GM12878 (cell line): ENCODE measurements at regions not wholly inside any gene's neighbourhood (a gene's known extent, or its start where the extent isn't known, plus 50 kb on each side); places are given as distances from the start of the nearest gene placed in this dataset.

Source experiments
- ATAC-seq: fragments of 200-7000 bp; cut with Tn5 transposase; 3 replicates; pipeline ENCODE4 v1.9.1; 2020; ENCODE audit warnings: mild to moderate bottlenecking, moderate library complexity
- BruUV-seq: library from RNA; stranded (reverse); fragments of 400-500 nt; replicated peaks from 2 replicates; lab custom pipeline; 2021; lab: Mats Ljungman, UMichigan
- CTCF ChIA-PET: fragments of 300-600 bp; sonication (Branson Sonifier 250); formaldehyde crosslinking; extraction: SDS; loops from one replicate; lab custom pipeline; 2021; ENCODE audit warnings: inconsistent platforms; lab: Yijun Ruan, JAX
- POLR2A ChIA-PET: fragments of 350-600 bp; formaldehyde crosslinking; extraction: SDS; loops from one replicate; lab custom pipeline; 2021; ENCODE audit warnings: inconsistent platforms; lab: Charles Lee
- RAD21 ChIA-PET: fragments of 300-600 bp; sonication (Branson Sonifier 250); formaldehyde crosslinking; loops from one replicate; lab custom pipeline; 2023; ENCODE audit warnings: antibody characterized with exemption; ENCODE audit not compliant: unreplicated experiment; lab: Charles Lee
- SMC1A ChIA-PET: fragments of 300-600 bp; sonication (Branson Sonifier 250); formaldehyde crosslinking; loops from one replicate; lab custom pipeline; 2023; ENCODE audit not compliant: unreplicated experiment, uncharacterized antibody; lab: Charles Lee
- DNase-seq: peaks from one replicate; pipeline ENCODE4 v3.0.0-alpha.2; 2011; ENCODE audit warnings: low read depth, low spot score
- FAIRE-seq: peaks from 3 replicates; lab custom pipeline; 2011; peaks lifted over from hg19 to GRCh38; lab: Jason Lieb, UNC
- H2AFZ ChIP-seq: 2 replicates; pipeline ENCODE4 v1.6.0; 2011; ENCODE audit warnings: low read depth, low read length, control low read depth; ENCODE audit not compliant: control insufficient read depth
- H3K27ac ChIP-seq: 2 replicates; pipeline ENCODE4 v1.5.1; 2011; ENCODE audit warnings: control low read depth; ENCODE audit not compliant: control insufficient read depth, insufficient read depth
- H3K27me3 ChIP-seq, 2 experiments: replicated peaks in 1 of 2; 2 replicates each; pipeline versions ENCODE4 v1.6.0 to v1.6.1; 2011; ENCODE audit warnings: low read length in 1 of 2; ENCODE audit not compliant: control insufficient read depth in 2 of 2, insufficient read depth in 2 of 2
- H3K36me3 ChIP-seq, 2 experiments: 2 replicates each; pipeline ENCODE4 v1.5.1; 2011; ENCODE audit warnings: low read length in 1 of 2; ENCODE audit not compliant: control insufficient read depth in 2 of 2, insufficient read depth in 2 of 2
- H3K4me1 ChIP-seq: 2 replicates; pipeline ENCODE4 v1.6.1; 2011; ENCODE audit warnings: mild to moderate bottlenecking, low read length, moderate library complexity, mixed read lengths; ENCODE audit not compliant: control insufficient read depth, insufficient read depth
- H3K4me2 ChIP-seq: 2 replicates; pipeline ENCODE4 v1.6.0; 2011; ENCODE audit warnings: control low read depth; ENCODE audit not compliant: control insufficient read depth, insufficient read depth
- H3K4me3 ChIP-seq: fragments of 200-600 bp; sonication (generic); 2 replicates; pipeline ENCODE4 v1.5.1; 2016
- H3K79me2 ChIP-seq: 2 replicates; pipeline ENCODE4 v1.6.0; 2011; ENCODE audit warnings: low read length; ENCODE audit not compliant: control insufficient read depth, insufficient read depth
- H3K9ac ChIP-seq: 2 replicates; pipeline ENCODE4 v1.8.0; 2011; ENCODE audit warnings: low read length, control low read depth, mixed read lengths; ENCODE audit not compliant: control insufficient read depth, insufficient read depth
- H3K9me3 ChIP-seq: replicated peaks from 3 replicates; pipeline ENCODE4 v1.5.1; 2011; ENCODE audit warnings: mild to moderate bottlenecking, low read length; ENCODE audit not compliant: control insufficient read depth, insufficient read depth
- H4K20me1 ChIP-seq: 2 replicates; pipeline ENCODE4 v1.6.0; 2011; ENCODE audit not compliant: control insufficient read depth, insufficient read depth
- CREB1 ChIP-seq: IDR thresholded peaks from 2 replicates; pipeline ENCODE4 v1.6.1; 2012; ENCODE audit warnings: low read depth, mild to moderate bottlenecking, inconsistent platforms
- CREM ChIP-seq: IDR thresholded peaks from 2 replicates; pipeline ENCODE4 v1.6.1; 2014; ENCODE audit warnings: antibody characterized with exemption, low read depth
- IKZF1 ChIP-seq: fragments of 450-650 bp; conservative IDR thresholded peaks from 2 replicates; pipeline ENCODE4 v1.6.1; 2017; ENCODE audit warnings: antibody characterized with exemption, mild to moderate bottlenecking
- JUNB ChIP-seq: IDR thresholded peaks from 2 replicates; pipeline ENCODE4 v1.6.1; 2016; ENCODE audit warnings: antibody characterized with exemption, mild to moderate bottlenecking
- MAX ChIP-seq: IDR thresholded peaks from 2 replicates; pipeline ENCODE4 v1.6.1; 2012; ENCODE audit warnings: low read depth, low read length, improper control_type of control experiment
- POLR2A ChIP-seq: IDR thresholded peaks from 2 replicates; pipeline ENCODE4 v1.6.1; 2011; ENCODE audit warnings: low read depth, mild to moderate bottlenecking, low read length
- POU2F2 ChIP-seq: IDR thresholded peaks from 3 replicates; pipeline ENCODE4 v1.6.1; 2011; ENCODE audit warnings: low read depth, mild to moderate bottlenecking, low read length, borderline replicate concordance
- RB1 ChIP-seq: fragments of 450-650 bp; formaldehyde crosslinking; IDR thresholded peaks from 2 replicates; pipeline ENCODE4 v1.6.1; 2017; ENCODE audit warnings: mild to moderate bottlenecking, borderline replicate concordance
- RELB ChIP-seq: fragments of 450-650 bp; IDR thresholded peaks from 2 replicates; pipeline ENCODE4 v1.6.1; 2017; ENCODE audit warnings: low read depth, mild to moderate bottlenecking, moderate library complexity
- SREBF2 ChIP-seq: IDR thresholded peaks from 2 replicates; pipeline ENCODE4 v1.6.1; 2012; ENCODE audit warnings: mild to moderate bottlenecking, low read length
- STAT3 ChIP-seq: IDR thresholded peaks from 2 replicates; pipeline ENCODE4 v1.6.1; 2011; ENCODE audit warnings: low read depth, low read length, improper control_type of control experiment
- TBL1XR1 ChIP-seq: IDR thresholded peaks from 2 replicates; pipeline ENCODE4 v1.6.1; 2012; ENCODE audit warnings: low read depth, low read length, improper control_type of control experiment
- YBX1 ChIP-seq: fragments of 450-650 bp; IDR thresholded peaks from 2 replicates; pipeline ENCODE4 v1.6.1; 2016; ENCODE audit warnings: antibody characterized with exemption
- ZNF207 ChIP-seq: fragments of 450-650 bp; IDR thresholded peaks from 2 replicates; pipeline ENCODE4 v1.6.1; 2014; ENCODE audit warnings: antibody characterized with exemption, mild to moderate bottlenecking, borderline replicate concordance
- ZNF687 ChIP-seq: fragments of 450-650 bp; IDR thresholded peaks from 2 replicates; pipeline ENCODE4 v1.6.1; 2017; ENCODE audit warnings: mild to moderate bottlenecking, moderate library complexity
- WGBS: methylation state at CpG from one replicate; pipeline ENCODE4 v1.1.6; 2016; ENCODE audit warnings: low lambda C conversion rate; ENCODE audit not compliant: insufficient replicate concordance, insufficient coverage; ENCODE audit errors: missing lambda C conversion rate; 5-methylcytosine and 5-hydroxymethylcytosine counted together
- in situ Hi-C: fragments of 300-500 bp; cut with MboI; formaldehyde crosslinking; loops from 9 replicates; pipeline ENCODE4 v1.14.3; 2018; ENCODE audit warnings: mixed read lengths
- intact Hi-C: fragments of 100-400 bp; cut with micrococcal nuclease; formaldehyde crosslinking; loops from one replicate; pipeline ENCODE4 v1.14.2; 2022; ENCODE audit not compliant: unreplicated experiment

GRCh38 chr10:60681103-60681502 is 97.2 kb upstream of the CDK1 start:
- H2AFZ ChIP-seq: no peak overlapping the region
- no peak overlapping the region for H3K4me3 ChIP-seq
- ChIA-PET RAD21 (no interaction called here), SMC1A (no interaction called here), CTCF (no interaction called here), POLR2A (no interaction called here)
- TF ChIP-seq MAX (no peak), JUNB (no peak), YBX1 (no peak), ZNF207 (no peak)
- no TSS peak for BruUV-seq
- WGBS: 0% methylated on average over 2 of the region's 2 CpGs
- H3K4me2 ChIP-seq: no peak overlapping the region
- intact Hi-C loops: no loop called here
- no peaks in the 10 kb centered on the region for H4K20me1 ChIP-seq
- no peaks in the 10 kb centered on the region for H3K27me3 ChIP-seq
- no peaks in the 10 kb centered on the region for H3K4me1 ChIP-seq
- no peak for DNase-seq
- no peak for ATAC-seq
- no peak for FAIRE-seq
- no peak overlapping the region for H3K9ac ChIP-seq
- no peaks in the 10 kb centered on the region for H3K79me2 ChIP-seq
- in situ Hi-C loops: no loop called here
- H3K36me3 ChIP-seq: no peaks in the 10 kb centered on the region
- no peaks in the 10 kb centered on the region for H3K9me3 ChIP-seq
- H3K27ac ChIP-seq: no peak overlapping the region

GRCh38 chr10:60679388-60679990 is 98.8 kb upstream of the CDK1 start:
- FAIRE-seq (no peak), ATAC-seq (no peak), DNase-seq (no peak)
- ChIA-PET CTCF (no interaction called here), POLR2A (no interaction called here), RAD21 (no interaction called here), SMC1A (no interaction called here)
- Histone ChIP-seq H3K27me3 (no peaks in the 10 kb centered on the region), H3K79me2 (no peaks in the 10 kb centered on the region), H3K36me3 (no peaks in the 10 kb centered on the region), H3K4me2 (no peak overlapping the region), H3K4me3 (no peak overlapping the region), H4K20me1 (no peaks in the 10 kb centered on the region), H3K4me1 (no peaks in the 10 kb centered on the region), H3K27ac (no peak overlapping the region), H3K9ac (no peak overlapping the region), H2AFZ (no peak overlapping the region), H3K9me3 (no peaks in the 10 kb centered on the region)
- WGBS: 66% methylated on average over 10 of the region's 10 CpGs
- BruUV-seq: no TSS peak
- intact Hi-C loops: no loop called here
- TF ChIP-seq CREB1 (no peak), TBL1XR1 (no peak), SREBF2 (no peak), RELB (no peak), RB1 (no peak), STAT3 (no peak), IKZF1 (no peak), ZNF687 (no peak), POLR2A (no peak), POU2F2 (no peak), CREM (no peak)
- in situ Hi-C loops: no loop called here
